HepG2 (cell line): ENCODE measurements at regions not wholly inside any gene's neighbourhood (a gene's known extent, or its start where the extent isn't known, plus 50 kb on each side); places are given as distances from the start of the nearest gene placed in this dataset.

Source experiments
- ATAC-seq: fragments of 200-7000 bp; cut with Tn5 transposase; 3 replicates; pipeline ENCODE4 v1.9.1; 2020; ENCODE audit warnings: mild to moderate bottlenecking, moderate library complexity
- BruUV-seq: library from RNA; stranded (reverse); fragments of 400-500 nt; replicated peaks from 2 replicates; lab custom pipeline; 2021; lab: Mats Ljungman, UMichigan
- CTCF ChIA-PET: fragments of 300-600 bp; formaldehyde crosslinking; extraction: SDS; loops from one replicate; lab custom pipeline; 2021; ENCODE audit warnings: low total read pairs, inconsistent platforms, low intra/inter-chr PET ratio; lab: Yijun Ruan, JAX
- POLR2A ChIA-PET: fragments of 350-600 bp; sonication (Branson Sonifier 250); formaldehyde crosslinking; loops from one replicate; lab custom pipeline; 2020; ENCODE audit warnings: antibody characterized with exemption, inconsistent platforms; lab: Yijun Ruan, JAX
- DNase-seq: peaks from one replicate; pipeline ENCODE4 v3.0.0-alpha.2; 2015; ENCODE audit warnings: low spot score
- FAIRE-seq: peaks from 3 replicates; lab custom pipeline; 2011; peaks lifted over from hg19 to GRCh38; lab: Jason Lieb, UNC
- H2AFZ ChIP-seq: one replicate; pipeline ENCODE4 v1.6.1; 2011; ENCODE audit warnings: low read length, inconsistent platforms
- H3K27ac ChIP-seq: fragments of 300-600 bp; 3 replicates; pipeline ENCODE4 v1.8.0; 2011; ENCODE audit warnings: mixed run types, mild to moderate bottlenecking, mixed read lengths, low read length, inconsistent platforms; ENCODE audit not compliant: insufficient read depth; ENCODE audit errors: extremely low read length
- H3K27me3 ChIP-seq, 2 experiments: fragments of 200-600 bp in 1 of 2; 2 replicates in 1 of 2; 3 replicates in 1 of 2; pipeline versions ENCODE4 v1.6.0 to v1.8.0; 2011; ENCODE audit warnings: low read length in 2 of 2, mild to moderate bottlenecking in 2 of 2, moderate library complexity in 2 of 2, inconsistent platforms in 1 of 2; ENCODE audit not compliant: insufficient read depth in 2 of 2, control insufficient read depth in 1 of 2
- H3K36me3 ChIP-seq, 2 experiments: fragments of 200-600 bp in 1 of 2; replicated peaks in 1 of 2; 2 replicates in 1 of 2; 3 replicates in 1 of 2; pipeline versions ENCODE4 v1.5.1 to v1.8.0; 2011; ENCODE audit warnings: low read length in 2 of 2, inconsistent platforms in 1 of 2; ENCODE audit not compliant: insufficient read depth in 2 of 2, control insufficient read depth in 1 of 2
- H3K4me1 ChIP-seq: 2 replicates; pipeline ENCODE4 v1.5.1; 2012; ENCODE audit warnings: low read length, inconsistent platforms; ENCODE audit not compliant: insufficient read depth
- H3K4me2 ChIP-seq: 2 replicates; pipeline ENCODE4 v1.6.0; 2011; ENCODE audit warnings: low read depth, low read length, inconsistent platforms
- H3K4me3 ChIP-seq, 3 experiments: fragments of 200-600 bp in 1 of 3; sonication (generic), shearing (Covaris generic) in 1 of 3; replicated peaks in 1 of 3; 2 replicates each; pipeline ENCODE4 v1.5.1; 2011 to 2016; ENCODE audit warnings: low read length in 3 of 3, inconsistent platforms in 2 of 3, low read depth in 2 of 3, mild to moderate bottlenecking in 2 of 3, control low read depth in 1 of 3, mixed read lengths in 1 of 3; ENCODE audit not compliant: insufficient read depth in 1 of 3
- H3K79me2 ChIP-seq: one replicate; pipeline ENCODE4 v1.6.1; 2011; ENCODE audit warnings: low read length, inconsistent platforms; ENCODE audit not compliant: insufficient read depth
- H3K9ac ChIP-seq: 2 replicates; pipeline ENCODE4 v1.6.0; 2011; ENCODE audit warnings: mild to moderate bottlenecking, low read depth, low read length, inconsistent platforms; ENCODE audit not compliant: insufficient read depth
- H3K9me3 ChIP-seq: 2 replicates; pipeline ENCODE4 v1.5.1; 2012; ENCODE audit warnings: mild to moderate bottlenecking, low read length
- H4K20me1 ChIP-seq: 2 replicates; pipeline ENCODE4 v1.6.0; 2011; ENCODE audit warnings: inconsistent platforms, mild to moderate bottlenecking, low read length, moderate library complexity; ENCODE audit not compliant: insufficient read depth
- ARID2 ChIP-seq: sonication (generic); formaldehyde crosslinking; IDR thresholded peaks from 2 replicates; pipeline ENCODE4 v1.8.1; 2022; ENCODE audit warnings: mild to moderate bottlenecking, missing genetic modification reagents, borderline replicate concordance
- ATAD3A ChIP-seq: sonication (generic); formaldehyde crosslinking; IDR thresholded peaks from 2 replicates; pipeline ENCODE4 v1.4.0; 2020; ENCODE audit warnings: missing genetic modification reagents
- CEBPB ChIP-seq: IDR thresholded peaks from 2 replicates; pipeline ENCODE4 v1.6.1; 2011; ENCODE audit warnings: low read depth, low read length, improper control_type of control experiment, borderline replicate concordance
- CHCHD3 ChIP-seq: sonication (generic); formaldehyde crosslinking; IDR thresholded peaks from 2 replicates; pipeline ENCODE4 v1.8.0; 2022; ENCODE audit warnings: mild to moderate bottlenecking, missing genetic modification reagents, moderate library complexity
- FLYWCH1 ChIP-seq: sonication (generic); formaldehyde crosslinking; IDR thresholded peaks from 2 replicates; pipeline ENCODE4 v1.8.1; 2023; ENCODE audit warnings: mild to moderate bottlenecking, missing genetic modification reagents
- HNF1B ChIP-seq: sonication (generic); formaldehyde crosslinking; IDR thresholded peaks from 2 replicates; pipeline ENCODE4 v1.5.1; 2020; ENCODE audit warnings: mild to moderate bottlenecking, moderate library complexity, missing genetic modification reagents
- KAT8 ChIP-seq: IDR thresholded peaks from 2 replicates; pipeline ENCODE4 v1.6.1; 2016; ENCODE audit warnings: missing genetic modification reagents, missing compliant biosample characterization
- MYNN ChIP-seq: sonication (generic); formaldehyde crosslinking; IDR thresholded peaks from 2 replicates; pipeline ENCODE4 v1.4.0; 2020; ENCODE audit warnings: mild to moderate bottlenecking, low read depth, missing genetic modification reagents
- NFE2 ChIP-seq: sonication (generic); formaldehyde crosslinking; IDR thresholded peaks from 2 replicates; pipeline ENCODE4 v1.4.0; 2020; ENCODE audit warnings: missing genetic modification reagents
- NFKBIZ ChIP-seq: IDR thresholded peaks from 2 replicates; pipeline ENCODE4 v1.6.1; 2018; ENCODE audit warnings: missing genetic modification reagents, missing compliant biosample characterization
- SALL2 ChIP-seq: sonication (generic); formaldehyde crosslinking; IDR thresholded peaks from 2 replicates; pipeline ENCODE4 v1.8.1; 2023; ENCODE audit warnings: mild to moderate bottlenecking, missing genetic modification reagents, inconsistent platforms
- SIX4 ChIP-seq: sonication (generic); formaldehyde crosslinking; IDR thresholded peaks from 2 replicates; pipeline ENCODE4 v1.4.0; 2020; ENCODE audit warnings: missing genetic modification reagents
- ZNF20 ChIP-seq: sonication (generic); formaldehyde crosslinking; IDR thresholded peaks from 2 replicates; pipeline ENCODE4 v1.4.0; 2020; ENCODE audit warnings: mild to moderate bottlenecking, moderate library complexity, missing genetic modification reagents
- ZNF484 ChIP-seq: sonication (generic); formaldehyde crosslinking; IDR thresholded peaks from 2 replicates; pipeline ENCODE4 v1.5.1; 2020; ENCODE audit warnings: mild to moderate bottlenecking, low read depth, missing genetic modification reagents, borderline replicate concordance
- ZNF501 ChIP-seq: sonication (generic); formaldehyde crosslinking; IDR thresholded peaks from 2 replicates; pipeline ENCODE4 v1.5.1; 2020; ENCODE audit warnings: mild to moderate bottlenecking, moderate library complexity, missing genetic modification reagents
- ZNF878 ChIP-seq: sonication (generic); formaldehyde crosslinking; IDR thresholded peaks from 2 replicates; pipeline ENCODE4 v1.8.1; 2023; ENCODE audit warnings: mild to moderate bottlenecking, missing genetic modification reagents, moderate library complexity
- WGBS: methylation state at CpG from one replicate; pipeline ENCODE4 v1.1.6; 2017; ENCODE audit warnings: low lambda C conversion rate; 5-methylcytosine and 5-hydroxymethylcytosine counted together
- in situ Hi-C: cut with HindIII; loops from 2 replicates; pipeline ENCODE4 v1.10.0; 2017; ENCODE audit warnings: low pct_unique_long_range_greater_than_20kb; ENCODE audit not compliant: extremely low pct_ligation_motif_present
- intact Hi-C: fragments of 100-400 bp; cut with micrococcal nuclease; formaldehyde crosslinking; loops from one replicate; pipeline ENCODE4 v1.10.0; 2022; ENCODE audit not compliant: unreplicated experiment

DNA sequence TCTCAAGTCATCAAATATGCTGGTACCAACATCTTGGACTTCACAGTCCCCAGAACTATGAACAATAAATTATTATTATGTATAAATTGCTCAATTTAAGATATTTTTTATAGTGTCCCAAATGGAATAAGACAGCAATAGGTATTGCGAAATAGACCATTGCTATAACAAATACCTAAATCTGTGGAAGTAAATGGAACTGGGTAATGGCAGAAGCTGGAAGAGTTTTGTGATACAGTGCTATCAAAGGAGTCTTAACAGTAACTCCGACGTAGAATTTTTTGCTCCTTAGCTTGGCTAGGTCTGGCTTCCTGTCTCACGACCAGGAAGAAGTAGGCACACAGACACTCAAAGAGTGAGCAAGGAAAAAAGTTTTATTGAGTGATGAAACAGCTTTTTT lies 1791.5 kb downstream of the PLA2G4A start:
- WGBS: 27% methylated on average over 4 of the region's 4 CpGs
- Histone ChIP-seq H4K20me1 (no peaks in the 10 kb centered on the region), H3K79me2 (no peaks in the 10 kb centered on the region), H3K27ac (no peak overlapping the region), H3K27me3 (no peaks in the 10 kb centered on the region; a peak in 1 of 5 replicates), H3K36me3 (no peaks in the 10 kb centered on the region), H2AFZ (no peak overlapping the region), H3K4me1 (no peaks in the 10 kb centered on the region)
- CTCF ChIA-PET: no interaction called here
- in situ Hi-C loops (no loop called here), intact Hi-C loops (no loop called here)
- FAIRE-seq: no peak
- no peak for TF ChIP-seq ARID2 (CRISPR knock-in tag)
- TF ChIP-seq CEBPB: peak; percentile 83
- TF ChIP-seq, all 625 proteins: peak for 1
- H3K9ac ChIP-seq: no peak overlapping the region
- no TSS peak for BruUV-seq
- no peak overlapping the region for H3K4me3 ChIP-seq
- ATAC-seq (no peak), DNase-seq (no peak)
- H3K9me3 ChIP-seq: no peaks in the 10 kb centered on the region
- POLR2A ChIA-PET: no interaction called here
- no peak overlapping the region for H3K4me2 ChIP-seq

DNA sequence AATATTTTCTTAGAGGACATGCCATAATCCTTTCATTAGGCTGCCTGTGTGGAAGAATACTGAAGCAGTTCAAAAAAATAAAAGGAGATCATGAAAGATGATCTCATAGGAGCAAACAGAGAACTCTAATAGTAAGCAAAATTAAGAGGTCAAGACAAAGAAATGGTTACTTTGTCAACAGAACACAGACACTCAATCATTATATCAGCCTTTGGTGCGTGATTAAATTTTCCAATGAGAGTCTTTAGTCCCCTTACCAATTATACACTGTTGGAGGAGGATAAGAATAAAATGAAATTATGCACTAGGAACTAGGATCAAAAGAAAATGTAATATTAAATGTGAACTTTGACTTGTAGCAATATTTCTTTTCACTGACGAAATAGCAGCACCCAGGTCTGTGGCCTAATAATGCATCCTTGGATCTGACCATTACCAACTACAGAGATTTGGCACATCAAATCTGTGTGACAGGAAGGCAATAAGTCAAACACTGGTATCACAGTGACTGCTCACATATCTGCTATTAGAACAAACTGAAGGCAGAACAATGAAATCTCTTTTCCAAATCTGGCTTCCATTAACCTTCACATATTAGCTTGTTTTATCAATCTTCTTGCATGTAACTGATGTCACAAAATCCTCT lies 1812.9 kb downstream of the PLA2G4A start:
- in situ Hi-C loops: no loop called here
- Histone ChIP-seq H3K9ac (no peak overlapping the region), H3K4me2 (no peak overlapping the region), H3K27me3 (no peaks in the 10 kb centered on the region), H3K4me1 (no peaks in the 10 kb centered on the region), H3K27ac (no peak overlapping the region), H2AFZ (no peak overlapping the region), H3K36me3 (no peaks in the 10 kb centered on the region), H3K79me2 (no peaks in the 10 kb centered on the region), H4K20me1 (no peaks in the 10 kb centered on the region), H3K4me3 (no peak overlapping the region), H3K9me3 (no peaks in the 10 kb centered on the region)
- ATAC-seq: no peak
- no TSS peak for BruUV-seq
- DNase-seq: no peak
- CTCF ChIA-PET: no interaction called here
- intact Hi-C loops: no loop called here
- POLR2A ChIA-PET: no interaction called here
- WGBS: 2% methylated on average over 2 of the region's 2 CpGs
- TF ChIP-seq MYNN (CRISPR knock-in tag) (no peak), NFKBIZ (CRISPR knock-in tag) (no peak), ZNF501 (no peak), HNF1B (no peak), FLYWCH1 (no peak), CHCHD3 (no peak), SIX4 (no peak), KAT8 (no peak), SALL2 (CRISPR knock-in tag) (no peak), NFE2 (CRISPR knock-in tag) (no peak), ZNF484 (CRISPR knock-in tag) (no peak), ZNF878 (CRISPR knock-in tag) (no peak), ZNF20 (CRISPR knock-in tag) (no peak), ATAD3A (no peak)
- no peak for FAIRE-seq
